A204.1 (cell line): ENCODE measurements at regions not wholly inside any gene's neighbourhood (a gene's known extent, or its start where the extent isn't known, plus 50 kb on each side); places are given as distances from the start of the nearest gene placed in this dataset.

Experiments
- FAIRE-seq: peaks from 2 replicates; lab custom pipeline; 2012; peaks lifted over from hg19 to GRCh38; lab: Jason Lieb, UNC

GRCh38 chr5:174601946-174602345 is 122.4 kb upstream of the MSX2 start:
- no peak for FAIRE-seq

GRCh38 chr5:174606153-174606552 is 118.2 kb upstream of the MSX2 start:
- FAIRE-seq, result no peak

- FAIRE-seq, result no peak
These were observed 117.7 kb upstream of the MSX2 start for GRCh38 chr5:174606646-174607045.

- FAIRE-seq, result no peak
These were observed 117.2 kb upstream of the MSX2 start for GRCh38 chr5:174607205-174607604.

GRCh38 chr5:174607916-174608315 is 116.5 kb upstream of the MSX2 start:
- no peak for FAIRE-seq

- FAIRE-seq, result no peak
These were observed 115.7 kb upstream of the MSX2 start for GRCh38 chr5:174608631-174609097.

GRCh38 chr5:174609116-174609515 is 115.3 kb upstream of the MSX2 start:
- no peak for FAIRE-seq

- no peak for FAIRE-seq
These were observed 113.4 kb upstream of the MSX2 start for GRCh38 chr5:174610968-174611367.

- no peak for FAIRE-seq
These were observed 111.7 kb upstream of the MSX2 start for GRCh38 chr5:174612686-174613085.

GRCh38 chr5:174614500-174615135 is 109.8 kb upstream of the MSX2 start:
- no peak for FAIRE-seq

- FAIRE-seq, result no peak
These were observed 108.3 kb upstream of the MSX2 start for GRCh38 chr5:174616036-174616435.

- no peak for FAIRE-seq
These were observed 107.1 kb upstream of the MSX2 start for GRCh38 chr5:174617285-174617684.

- no peak for FAIRE-seq
These were observed 106.5 kb upstream of the MSX2 start for GRCh38 chr5:174617910-174618309.

GRCh38 chr5:174618589-174618988 is 105.8 kb upstream of the MSX2 start:
- FAIRE-seq, result no peak

GRCh38 chr5:174622067-174622466 is 102.3 kb upstream of the MSX2 start:
- no peak for FAIRE-seq

- no peak for FAIRE-seq
These were observed 101.4 kb upstream of the MSX2 start for GRCh38 chr5:174623018-174623417.

- no peak for FAIRE-seq
These were observed 100.9 kb upstream of the MSX2 start for GRCh38 chr5:174623433-174624019.

- FAIRE-seq, result no peak
These were observed 99.5 kb upstream of the MSX2 start for GRCh38 chr5:174624733-174625522.

- FAIRE-seq, result no peak
These were observed 98.6 kb upstream of the MSX2 start for GRCh38 chr5:174625591-174626350.

- no peak for FAIRE-seq
These were observed 97.9 kb upstream of the MSX2 start for GRCh38 chr5:174626369-174626920.

- FAIRE-seq, result no peak
These were observed 88.3 kb upstream of the MSX2 start for GRCh38 chr5:174636094-174636493.

GRCh38 chr5:174642816-174643405 is 81.5 kb upstream of the MSX2 start:
- FAIRE-seq, result no peak
